Stimulated activated CD4-positive, alpha-beta T cell treated with anti-CD3 and anti-CD28 coated beads, Interleukin-15, amount 100 ng/mL, for 48 hours (primary cell): ENCODE measurements at regions not wholly inside any gene's neighbourhood (a gene's known extent, or its start where the extent isn't known, plus 50 kb on each side); places are given as distances from the start of the nearest gene placed in this dataset.
"Not testable (repeated sequence)": the region's sequence is repeated elsewhere in the genome, so short reads cannot be mapped to it uniquely, and the experiment has no call there.

Experiments used
- DNase-seq, 2 donors: peaks; one replicate each; pipeline ENCODE4 v3.0.0-alpha.2; 2020; ENCODE audit warnings: low read depth in 2 of 2

DNA sequence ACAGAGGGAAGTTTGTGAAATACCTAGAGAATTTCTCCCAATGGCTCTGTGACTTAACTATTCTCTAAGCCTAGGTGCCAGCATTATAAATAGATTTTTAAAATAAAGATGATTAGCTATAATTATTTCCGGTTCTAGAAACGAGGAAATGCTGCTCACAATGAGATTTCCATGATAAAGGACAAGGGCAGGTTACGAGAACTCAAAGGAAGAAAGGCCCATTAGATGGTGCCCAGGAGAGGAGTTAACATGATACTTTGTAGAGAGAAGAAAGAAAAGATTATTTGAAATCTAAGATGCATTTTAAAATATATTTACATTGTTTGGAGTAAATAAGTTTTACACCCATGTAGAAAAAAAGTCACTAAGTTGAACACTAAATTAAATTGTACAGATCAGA, 538.3 kb upstream of the PTGER4 start:
- DNase-seq = no peak

DNA sequence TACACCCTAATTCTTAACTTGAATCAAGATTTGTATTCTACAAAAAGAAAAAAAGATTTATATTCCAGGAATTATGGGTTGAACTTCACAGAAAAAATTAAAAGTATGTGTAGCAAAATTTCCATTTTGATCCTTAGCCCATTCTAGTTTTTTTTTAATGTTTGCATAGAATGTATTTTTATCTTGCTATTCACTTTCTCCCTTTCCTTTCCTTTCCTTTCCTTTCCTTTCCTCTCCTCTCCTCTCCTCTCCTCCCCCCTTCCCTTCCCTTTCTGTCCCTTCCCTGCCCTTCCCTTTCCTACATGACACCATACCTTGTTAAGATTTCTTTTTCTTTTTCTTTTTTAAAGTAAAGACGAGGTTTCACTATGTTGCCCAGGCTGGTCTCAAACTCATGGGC, 542.5 kb upstream of the PTGER4 start:
- DNase-seq = no peak

DNA sequence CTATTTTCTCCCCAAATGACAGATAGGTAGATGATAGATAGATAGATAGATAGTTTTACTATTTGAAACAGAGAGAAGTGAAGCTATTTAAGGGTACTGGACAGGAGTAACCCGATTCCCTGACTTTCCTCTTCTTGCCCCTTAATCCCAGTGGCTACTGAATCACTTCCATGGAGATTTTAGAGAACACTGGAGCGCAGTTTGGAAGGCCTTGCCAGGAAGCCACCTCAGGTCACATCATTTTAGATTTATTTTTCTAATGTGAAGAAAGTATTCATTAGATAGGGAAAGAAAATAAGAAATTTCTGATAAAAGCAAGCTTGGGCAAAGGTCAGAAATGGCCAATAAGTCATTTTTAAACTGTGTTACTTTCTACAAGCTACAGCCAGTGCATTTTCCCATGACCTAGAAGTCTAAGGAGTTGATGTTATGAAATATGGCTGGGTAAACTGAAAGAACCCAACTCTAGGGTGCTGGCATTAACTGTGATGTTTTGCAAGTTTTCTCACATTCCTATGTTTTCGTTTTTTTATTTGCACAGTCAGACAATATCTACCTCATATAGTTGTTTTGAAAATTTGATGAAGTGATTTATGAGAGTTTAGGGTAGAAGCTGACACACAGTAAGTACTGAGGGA, 544.7 kb upstream of the PTGER4 start:
- no peak for DNase-seq

DNA sequence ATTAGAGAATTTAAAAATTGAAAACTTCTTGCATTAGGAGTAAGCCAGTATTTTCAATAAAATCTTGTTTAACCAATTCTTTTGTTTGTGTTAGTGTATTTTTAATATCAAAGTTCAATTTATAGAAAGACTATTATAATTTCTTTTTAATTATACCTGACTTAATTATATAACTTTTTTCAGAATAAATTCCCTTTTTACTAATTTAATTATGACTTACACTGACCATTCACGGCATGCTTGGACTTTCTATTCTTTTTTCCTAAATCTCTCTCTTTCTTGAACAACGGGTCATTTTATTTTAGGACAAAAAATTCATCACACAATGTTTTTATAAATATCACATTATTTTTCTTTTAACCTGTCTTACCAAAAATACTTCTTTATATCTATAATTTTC, 555.3 kb upstream of the PTGER4 start:
- no peak for DNase-seq

DNA sequence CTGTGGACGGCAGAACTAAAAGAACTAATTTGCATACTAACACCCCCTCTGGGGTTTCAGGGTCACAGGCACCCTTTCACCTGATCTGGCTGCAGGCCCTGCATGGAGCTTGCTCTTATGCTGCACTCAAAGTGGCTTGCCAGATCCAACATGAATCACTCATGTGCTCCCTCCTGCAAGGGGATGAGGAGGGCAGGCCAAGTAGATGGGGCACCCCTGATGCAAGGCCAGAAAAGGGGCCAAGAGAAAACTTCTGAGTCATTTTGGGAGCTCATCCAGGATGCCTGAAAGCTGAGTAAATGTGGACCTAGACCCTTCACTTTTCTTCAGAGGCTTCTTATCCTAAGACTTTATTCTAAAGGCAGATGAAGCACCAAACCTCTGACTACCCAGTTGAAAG, 558.5 kb upstream of the PTGER4 start:
- DNase-seq = no peak

DNA sequence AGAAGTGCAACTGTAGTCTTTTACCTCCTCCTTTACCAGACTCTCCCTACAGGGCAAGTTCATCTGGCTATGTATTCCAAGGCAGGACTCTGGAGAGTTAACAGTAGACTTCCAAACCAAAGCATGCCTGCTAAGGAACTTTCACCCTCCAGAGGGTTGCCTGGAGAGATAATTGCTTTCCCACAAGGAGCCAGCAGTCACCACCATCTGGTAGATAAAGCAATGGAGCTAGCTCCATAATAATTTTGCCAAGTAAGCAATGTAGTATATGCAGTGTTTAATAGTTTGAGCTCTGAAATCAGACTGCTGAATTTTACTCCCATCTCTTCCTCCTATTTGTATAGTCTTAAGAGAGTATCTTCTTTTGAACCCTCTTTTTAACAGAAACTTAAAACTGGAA, 566.8 kb upstream of the PTGER4 start:
- DNase-seq = no peak

DNA sequence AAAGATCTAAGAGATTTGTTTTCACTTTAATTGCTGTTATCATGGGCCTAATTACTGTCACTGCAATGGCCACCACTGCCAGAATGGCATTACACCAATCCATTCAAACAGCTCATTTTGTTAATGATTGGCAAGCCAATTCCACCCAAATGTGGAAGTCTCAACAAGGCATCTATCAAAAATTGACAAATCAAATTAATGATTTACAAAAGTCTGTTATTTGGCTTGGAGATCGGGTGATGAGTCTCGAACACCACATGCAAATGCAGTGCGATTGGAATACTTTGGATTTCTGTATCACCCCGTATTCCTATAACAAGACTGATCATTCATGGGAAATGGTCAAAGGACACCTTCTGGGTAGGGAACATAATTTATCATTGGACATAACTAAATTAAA, 568.7 kb upstream of the PTGER4 start:
- DNase-seq = not testable (repeated sequence)

DNA sequence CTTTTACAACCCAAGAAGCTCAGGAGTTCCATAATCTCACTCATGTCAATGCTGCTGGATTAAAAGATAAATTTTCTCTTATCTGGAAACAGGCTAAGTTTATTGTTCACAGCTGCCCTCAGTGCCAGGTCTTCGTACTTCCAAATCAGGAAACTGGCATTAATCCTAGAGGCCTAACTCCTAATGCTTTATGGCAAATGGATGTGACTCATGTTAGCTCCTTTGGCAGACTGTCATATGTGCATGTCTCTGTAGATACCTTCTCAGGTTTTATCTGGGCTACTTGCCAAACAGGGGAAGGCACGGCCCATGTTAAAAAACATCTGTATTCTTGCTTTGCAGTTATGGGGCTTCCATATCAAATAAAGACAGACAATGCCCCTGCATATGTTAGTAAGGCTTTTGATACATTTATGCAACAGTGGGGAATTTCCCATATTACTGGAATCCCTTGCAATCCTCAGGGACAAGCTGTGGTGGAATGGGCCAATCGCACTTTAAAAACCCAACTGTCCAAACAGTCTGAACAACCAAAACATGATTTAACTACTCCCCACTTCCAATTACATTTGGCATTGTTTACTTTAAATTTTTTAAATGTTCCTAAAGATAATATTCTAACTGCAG, 570.8 kb upstream of the PTGER4 start:
- DNase-seq = not testable (repeated sequence)

DNA sequence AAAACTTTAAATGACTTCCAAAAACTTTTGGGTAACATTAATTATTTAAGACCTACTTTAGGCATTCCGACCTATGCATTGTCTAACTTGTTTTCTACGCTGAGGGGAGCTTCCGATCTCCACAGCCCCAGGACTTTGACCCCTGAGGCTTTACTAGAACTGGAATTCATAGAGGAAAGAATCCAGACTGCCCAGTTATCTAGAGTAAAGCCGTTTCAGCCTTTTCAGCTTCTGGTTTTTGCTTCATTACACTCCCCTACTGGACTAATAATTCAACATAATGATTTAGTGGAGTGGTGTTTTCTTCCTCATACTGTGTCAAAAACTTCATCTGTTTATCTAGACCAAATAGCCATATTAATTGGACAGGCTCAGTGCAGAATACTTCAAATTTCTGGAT, 571.9 kb upstream of the PTGER4 start:
- DNase-seq = not testable (repeated sequence)

DNA sequence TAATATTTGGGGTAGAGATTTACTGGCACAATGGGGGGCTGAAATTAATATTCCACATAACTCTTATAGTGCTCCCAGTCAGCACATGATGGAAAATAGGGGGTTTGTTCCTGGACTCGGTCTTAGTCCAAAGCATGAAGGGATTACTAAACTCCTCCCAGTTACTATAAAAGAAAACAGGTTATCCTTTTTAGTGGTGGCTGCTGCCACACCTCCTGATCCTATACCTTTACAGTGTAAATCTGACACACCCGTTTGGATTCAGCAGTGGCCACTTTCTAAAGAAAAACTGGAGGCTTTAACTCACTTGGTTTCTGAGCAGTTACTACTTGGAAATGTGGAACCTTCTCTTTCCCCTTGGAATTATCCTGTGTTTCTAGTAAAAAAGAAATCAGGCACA, 572.9 kb upstream of the PTGER4 start:
- DNase-seq = no peak

DNA sequence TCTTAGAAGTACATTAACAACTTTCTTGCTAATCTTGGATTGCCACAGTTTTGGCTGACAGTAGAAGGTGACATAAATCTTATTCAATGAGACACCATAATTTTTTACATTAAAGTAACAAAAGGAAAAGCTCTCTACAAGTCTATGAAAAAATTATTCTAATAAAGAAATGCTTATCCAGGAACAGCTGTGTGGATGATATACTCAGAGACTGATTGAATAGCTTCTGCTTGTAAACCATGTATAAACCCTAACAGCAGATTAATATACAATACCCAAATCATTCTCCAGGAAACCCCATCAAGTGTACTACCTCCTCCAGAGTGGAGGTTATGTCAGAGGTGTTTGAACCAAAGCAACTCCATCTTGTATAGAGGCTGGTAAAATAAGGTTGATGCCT, 581.4 kb upstream of the PTGER4 start:
- no peak for DNase-seq

DNA sequence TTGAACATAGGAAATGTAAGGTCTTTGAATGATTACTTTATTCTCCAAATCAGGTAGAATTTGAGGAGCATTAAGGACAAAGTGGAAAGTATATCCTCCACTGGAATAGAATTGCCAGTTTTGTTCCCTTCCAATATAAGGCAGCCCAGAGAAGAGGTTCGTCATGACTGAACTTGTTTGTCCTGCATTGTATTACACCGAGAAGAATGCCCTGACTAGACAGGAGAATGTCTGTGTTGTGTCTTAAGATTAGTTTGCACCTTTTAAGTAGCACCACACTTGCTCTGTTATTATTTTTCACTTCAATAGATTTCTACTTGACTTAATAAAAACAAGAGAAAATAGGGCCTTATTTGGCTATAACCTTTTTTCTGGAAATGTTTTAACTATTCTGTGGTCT, 586.2 kb upstream of the PTGER4 start:
- no peak for DNase-seq

DNA sequence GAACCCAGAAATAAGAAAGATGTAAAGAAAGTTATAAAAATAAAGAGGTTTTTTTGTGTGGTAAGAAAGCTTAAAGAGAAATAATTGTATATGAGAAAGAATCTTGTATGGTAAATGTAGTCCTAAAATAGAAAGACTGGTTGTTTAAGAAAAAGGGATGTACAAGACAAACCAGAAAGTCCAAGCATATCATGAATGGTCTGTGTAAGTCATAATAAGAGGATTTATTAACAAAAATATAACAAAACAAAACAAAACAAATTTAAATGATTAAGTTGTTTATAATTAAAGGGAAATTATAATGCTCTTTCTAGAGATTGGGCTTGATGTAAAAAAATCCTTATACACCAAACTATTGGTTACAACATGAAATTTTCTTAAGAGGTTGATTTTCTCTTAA, 590.4 kb upstream of the PTGER4 start:
- DNase-seq = no peak

DNA sequence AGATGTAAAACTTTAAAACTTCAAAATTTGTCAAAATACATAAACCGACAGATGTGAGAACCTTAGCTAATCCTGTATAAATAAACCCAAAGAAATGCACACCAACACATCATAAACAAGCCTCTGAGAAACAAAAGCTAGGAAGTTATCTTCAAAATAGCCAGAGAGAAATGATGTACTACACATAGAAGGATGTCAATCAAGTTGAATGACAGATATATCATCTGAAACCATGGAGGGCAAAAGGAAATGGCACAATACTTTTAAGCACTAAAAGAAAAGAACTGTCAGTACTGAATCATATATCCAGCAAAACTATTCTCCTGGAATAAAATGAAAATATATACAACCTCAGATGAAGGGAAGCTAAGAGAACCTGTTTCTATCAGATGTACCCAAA, 595.1 kb upstream of the PTGER4 start:
- DNase-seq = no peak

DNA sequence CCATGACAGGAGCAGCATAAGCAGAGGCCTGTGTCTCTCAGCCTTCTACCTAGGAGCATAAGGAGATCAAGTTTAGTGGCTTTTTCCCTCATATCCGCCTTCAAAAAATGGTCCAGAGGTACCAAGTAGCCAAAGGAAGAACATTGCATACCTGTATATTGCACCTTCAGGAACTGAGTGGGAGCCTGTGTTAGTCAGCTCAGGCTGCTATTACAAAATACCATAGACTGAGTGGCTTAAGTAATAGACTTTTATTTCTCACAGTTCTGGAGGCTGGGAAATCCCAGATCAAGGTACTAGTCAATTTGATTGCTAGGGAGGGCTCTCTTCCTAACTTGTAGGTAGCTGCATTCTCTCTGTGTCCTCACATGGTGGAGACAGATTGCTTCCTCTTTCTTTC, 597.4 kb upstream of the PTGER4 start:
- DNase-seq = no peak

DNA sequence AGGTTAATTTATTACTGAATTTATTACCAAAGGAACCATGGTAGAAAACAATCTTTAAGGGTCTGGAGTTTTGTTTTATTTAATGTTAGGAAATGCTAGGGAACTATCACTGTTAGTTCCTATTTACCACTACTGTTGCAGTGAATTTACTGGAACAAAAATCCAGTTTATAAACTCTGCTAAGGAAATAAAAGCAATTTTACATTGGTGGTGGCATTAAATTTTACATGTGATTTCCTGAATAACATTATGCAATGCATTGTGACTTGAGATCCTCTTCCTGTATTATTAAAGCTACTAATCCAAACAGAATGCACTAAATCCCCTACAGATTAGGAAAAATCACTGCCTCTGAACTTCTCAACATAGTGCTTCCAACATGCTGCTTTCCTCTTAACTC, 599.5 kb upstream of the PTGER4 start:
- DNase-seq = no peak

DNA sequence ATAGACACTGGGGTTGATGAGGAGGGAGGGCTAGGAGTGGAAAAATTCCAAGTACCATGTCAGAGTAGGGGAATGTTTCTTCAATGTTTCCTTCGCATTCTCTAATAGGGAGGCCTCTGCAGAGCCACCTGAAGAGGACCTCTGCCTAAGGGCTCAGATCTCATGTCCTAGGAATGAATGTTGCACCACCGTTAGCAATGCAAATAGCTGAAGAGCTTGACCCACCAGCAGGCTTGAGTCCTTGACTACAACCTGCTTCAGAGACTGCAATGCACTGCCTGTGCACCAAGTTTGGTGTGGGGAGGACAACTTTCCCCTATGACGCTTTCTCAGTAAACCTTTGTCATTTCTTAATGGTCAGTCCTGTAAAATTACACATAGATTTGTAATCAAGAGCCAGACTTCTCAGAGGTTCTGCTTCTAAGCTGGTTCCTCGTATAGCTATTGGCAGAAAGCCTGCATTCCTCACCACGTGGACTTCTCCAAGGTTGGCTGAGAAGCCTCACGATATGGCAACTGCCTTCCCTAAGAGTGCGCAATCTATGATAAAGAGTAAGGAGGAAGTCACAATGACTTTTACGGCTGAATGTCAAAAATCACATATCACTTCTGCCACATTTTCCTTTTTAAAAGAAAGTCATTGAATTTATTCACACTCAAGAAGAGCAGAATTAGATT, 600.7 kb upstream of the PTGER4 start:
- no peak for DNase-seq

DNA sequence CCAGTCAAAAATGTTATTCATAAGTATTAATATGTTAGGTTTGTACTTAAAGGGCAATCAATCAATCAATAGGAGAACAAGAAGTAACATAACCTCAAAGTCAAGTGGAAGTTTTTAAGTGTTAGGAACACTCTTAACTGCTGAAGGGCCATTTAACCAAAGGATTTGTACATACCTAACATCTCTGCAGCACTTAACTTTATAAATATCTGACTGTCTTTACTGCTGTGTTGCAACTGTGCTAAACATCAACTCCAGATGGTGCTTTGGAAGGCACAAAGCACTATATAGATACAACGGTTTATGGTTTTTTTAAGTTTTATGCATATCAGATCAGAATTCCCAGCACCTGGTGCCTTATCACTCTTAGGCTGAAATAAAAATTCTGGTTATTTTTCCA, 604.9 kb upstream of the PTGER4 start:
- DNase-seq = no peak

DNA sequence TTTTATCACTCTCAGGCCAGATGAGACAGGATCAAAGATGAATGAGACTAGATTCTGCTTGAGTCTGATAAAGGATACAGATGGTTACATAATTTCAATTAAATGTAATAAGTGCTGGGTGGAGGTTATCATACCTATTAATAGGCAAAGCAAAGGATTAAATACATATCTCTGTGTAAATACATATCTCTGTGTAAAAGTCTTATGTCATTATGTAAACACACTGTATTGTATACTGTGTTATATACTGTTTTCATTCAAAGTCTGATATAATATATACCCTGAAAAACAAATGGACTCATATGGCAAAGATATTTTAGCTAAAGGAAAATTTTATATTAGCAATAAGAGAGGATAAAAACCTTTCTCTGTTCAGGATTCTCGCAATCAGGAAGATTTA, 605.8 kb upstream of the PTGER4 start:
- no peak for DNase-seq

DNA sequence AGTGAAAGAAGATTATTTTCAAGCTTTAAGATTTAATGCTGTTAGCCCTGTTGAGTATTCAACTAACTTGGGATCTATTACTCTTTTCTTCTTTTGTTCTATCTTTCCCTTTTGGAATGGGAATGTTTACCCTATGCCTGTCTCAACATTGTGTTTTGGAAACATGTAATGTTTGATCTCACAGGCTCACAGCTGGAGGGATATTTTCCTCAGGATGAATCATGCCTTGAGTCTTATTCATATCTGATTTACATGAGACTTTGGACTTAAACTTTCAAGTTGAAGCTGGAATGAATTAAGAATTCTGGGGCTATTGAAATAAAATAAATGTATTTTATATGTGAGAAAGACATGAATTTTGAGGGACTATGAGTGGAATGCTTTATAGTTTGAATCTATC, 607.8 kb upstream of the PTGER4 start:
- DNase-seq = no peak

DNA sequence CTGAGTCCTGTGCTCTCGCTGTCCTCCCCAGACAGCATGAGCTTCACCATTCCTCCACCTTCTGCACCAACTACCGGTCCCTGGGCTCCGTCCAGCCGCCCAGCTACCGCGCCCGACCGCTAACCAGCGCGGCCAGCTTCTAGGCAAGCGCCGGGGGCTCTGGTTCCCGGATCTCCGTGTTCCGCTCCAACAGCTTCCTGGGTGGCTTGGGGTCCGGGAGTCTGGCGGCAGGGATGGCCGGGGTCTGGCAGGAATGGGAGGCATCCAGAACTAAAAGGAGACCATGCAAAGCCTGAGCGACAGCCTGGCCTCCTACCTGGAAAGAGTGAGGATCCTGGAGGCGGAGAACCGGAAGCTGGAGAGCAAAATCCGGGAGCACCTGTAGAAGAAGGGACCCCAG, 613.1 kb upstream of the PTGER4 start:
- no peak for DNase-seq

DNA sequence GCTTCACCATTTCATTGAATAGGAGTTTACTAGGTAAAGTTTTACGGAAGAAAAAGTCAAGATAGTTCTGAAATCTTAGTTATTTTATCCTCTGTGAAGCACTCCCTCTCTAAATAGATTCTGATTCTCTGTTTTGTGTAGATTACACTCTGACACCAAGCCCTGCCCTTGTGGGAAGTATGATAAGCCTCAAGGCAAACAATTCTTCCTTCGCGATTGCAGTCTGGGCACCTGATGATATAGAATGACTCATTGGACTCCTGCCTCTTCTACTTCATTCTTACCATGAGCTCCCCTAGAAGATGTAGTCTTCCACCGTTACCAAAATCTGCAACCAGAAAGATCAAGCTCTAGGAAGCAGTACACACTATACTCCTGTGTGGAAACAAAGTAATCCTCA, 626.9 kb upstream of the PTGER4 start:
- no peak for DNase-seq

DNA sequence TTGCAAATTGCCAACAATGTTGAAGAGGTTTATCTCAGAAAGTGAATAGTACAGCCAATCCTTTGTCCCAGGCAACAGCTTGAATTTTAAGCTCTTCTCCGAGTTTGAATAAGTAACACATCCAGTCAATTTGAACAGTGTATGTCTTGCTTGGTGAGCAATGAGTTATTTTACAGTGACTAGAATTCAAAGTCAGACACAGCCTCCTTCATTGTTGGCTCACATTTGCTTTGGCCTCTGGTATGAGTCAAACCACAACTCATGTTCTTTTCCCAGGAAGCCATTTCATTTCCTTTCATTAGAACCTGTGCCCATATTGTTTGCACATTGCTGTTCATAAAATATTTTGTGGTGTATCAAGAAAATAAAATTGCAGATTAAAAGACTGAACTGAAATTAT, 622.0 kb upstream of the DAB2 start:
- DNase-seq = no peak

DNA sequence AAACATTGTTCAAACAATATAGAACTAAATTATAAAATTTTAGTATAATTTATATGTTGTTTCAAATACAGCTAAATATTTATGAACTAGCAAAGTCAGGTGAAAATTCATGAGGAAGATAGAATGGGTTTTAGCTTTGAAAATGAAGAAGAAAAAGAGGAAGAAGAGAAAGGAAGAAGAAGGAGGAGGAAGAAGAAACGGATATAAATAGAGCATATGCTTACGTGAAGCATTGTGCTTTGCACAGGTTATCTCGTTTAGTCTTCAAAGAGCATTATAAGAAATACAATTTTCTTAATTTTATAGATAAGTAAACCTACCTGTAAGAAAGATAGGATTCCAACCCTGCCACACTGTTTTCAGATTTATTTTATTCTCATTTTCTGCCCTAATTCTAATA, 620.6 kb upstream of the DAB2 start:
- DNase-seq = no peak
